Kidney epithelial cell (primary cell): ENCODE measurements at regions not wholly inside any gene's neighbourhood (a gene's known extent, or its start where the extent isn't known, plus 50 kb on each side); places are given as distances from the start of the nearest gene placed in this dataset.

Experiments
- DNase-seq: peaks from one replicate; pipeline ENCODE4 v3.0.0-alpha.2; 2010; ENCODE audit warnings: low read depth
- H3K27me3 ChIP-seq: 2 replicates; pipeline ENCODE4 v1.6.0; 2011; ENCODE audit warnings: low read length; ENCODE audit not compliant: control insufficient read depth, insufficient read depth
- H3K36me3 ChIP-seq: 2 replicates; pipeline ENCODE4 v1.5.1; 2011; ENCODE audit warnings: low read length; ENCODE audit not compliant: control insufficient read depth, insufficient read depth
- H3K4me3 ChIP-seq: 2 replicates; pipeline ENCODE4 v1.5.1; 2011; ENCODE audit warnings: low read depth, mild to moderate bottlenecking, control low read depth, low read length
- TF ChIP-seq, protein P1 (sequence below): IDR thresholded peaks from 2 replicates; pipeline ENCODE4 v1.5.1; 2011; ENCODE audit warnings: mild to moderate bottlenecking, moderate library complexity, low read length, control low read depth, inconsistent platforms; ENCODE audit not compliant: insufficient read depth, poor library complexity, severe bottlenecking

DNA sequence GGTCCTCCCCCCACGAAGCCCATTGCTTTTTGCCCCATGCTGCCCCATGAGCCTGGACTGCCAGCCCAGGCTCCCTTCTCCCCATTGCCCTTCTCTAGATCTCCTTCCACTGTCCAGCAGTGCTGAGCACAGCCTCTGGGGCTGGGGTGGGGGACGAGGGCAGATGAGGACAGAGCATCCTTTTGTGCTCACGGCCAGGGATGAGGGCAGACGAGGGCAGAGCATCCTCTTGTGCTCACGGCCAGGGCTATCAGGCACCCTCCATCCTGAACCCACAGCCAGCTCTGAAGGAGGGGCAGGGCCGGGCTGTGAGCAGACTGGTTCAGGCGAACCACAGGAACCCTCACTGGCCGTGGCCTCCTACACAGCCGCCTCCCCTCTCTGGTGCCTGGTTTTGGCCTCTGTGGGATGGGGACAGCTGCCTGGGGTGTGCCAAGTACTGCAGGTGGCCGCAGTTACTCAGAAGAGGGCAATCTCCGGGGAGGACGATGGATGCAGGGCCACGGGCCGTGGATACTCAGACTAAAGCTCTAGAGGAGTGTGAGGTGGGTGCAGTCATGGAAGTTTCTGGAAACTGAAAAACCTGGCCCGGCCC lies 1258.8 kb downstream of the BRD1 start:
- Histone ChIP-seq H3K27me3 (no peaks in the 10 kb centered on the region), H3K4me3 (no peak overlapping the region), H3K36me3 (no peaks in the 10 kb centered on the region)
- TF ChIP-seq, protein P1, sequence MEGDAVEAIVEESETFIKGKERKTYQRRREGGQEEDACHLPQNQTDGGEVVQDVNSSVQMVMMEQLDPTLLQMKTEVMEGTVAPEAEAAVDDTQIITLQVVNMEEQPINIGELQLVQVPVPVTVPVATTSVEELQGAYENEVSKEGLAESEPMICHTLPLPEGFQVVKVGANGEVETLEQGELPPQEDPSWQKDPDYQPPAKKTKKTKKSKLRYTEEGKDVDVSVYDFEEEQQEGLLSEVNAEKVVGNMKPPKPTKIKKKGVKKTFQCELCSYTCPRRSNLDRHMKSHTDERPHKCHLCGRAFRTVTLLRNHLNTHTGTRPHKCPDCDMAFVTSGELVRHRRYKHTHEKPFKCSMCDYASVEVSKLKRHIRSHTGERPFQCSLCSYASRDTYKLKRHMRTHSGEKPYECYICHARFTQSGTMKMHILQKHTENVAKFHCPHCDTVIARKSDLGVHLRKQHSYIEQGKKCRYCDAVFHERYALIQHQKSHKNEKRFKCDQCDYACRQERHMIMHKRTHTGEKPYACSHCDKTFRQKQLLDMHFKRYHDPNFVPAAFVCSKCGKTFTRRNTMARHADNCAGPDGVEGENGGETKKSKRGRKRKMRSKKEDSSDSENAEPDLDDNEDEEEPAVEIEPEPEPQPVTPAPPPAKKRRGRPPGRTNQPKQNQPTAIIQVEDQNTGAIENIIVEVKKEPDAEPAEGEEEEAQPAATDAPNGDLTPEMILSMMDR, result no peak
- no peak for DNase-seq

DNA sequence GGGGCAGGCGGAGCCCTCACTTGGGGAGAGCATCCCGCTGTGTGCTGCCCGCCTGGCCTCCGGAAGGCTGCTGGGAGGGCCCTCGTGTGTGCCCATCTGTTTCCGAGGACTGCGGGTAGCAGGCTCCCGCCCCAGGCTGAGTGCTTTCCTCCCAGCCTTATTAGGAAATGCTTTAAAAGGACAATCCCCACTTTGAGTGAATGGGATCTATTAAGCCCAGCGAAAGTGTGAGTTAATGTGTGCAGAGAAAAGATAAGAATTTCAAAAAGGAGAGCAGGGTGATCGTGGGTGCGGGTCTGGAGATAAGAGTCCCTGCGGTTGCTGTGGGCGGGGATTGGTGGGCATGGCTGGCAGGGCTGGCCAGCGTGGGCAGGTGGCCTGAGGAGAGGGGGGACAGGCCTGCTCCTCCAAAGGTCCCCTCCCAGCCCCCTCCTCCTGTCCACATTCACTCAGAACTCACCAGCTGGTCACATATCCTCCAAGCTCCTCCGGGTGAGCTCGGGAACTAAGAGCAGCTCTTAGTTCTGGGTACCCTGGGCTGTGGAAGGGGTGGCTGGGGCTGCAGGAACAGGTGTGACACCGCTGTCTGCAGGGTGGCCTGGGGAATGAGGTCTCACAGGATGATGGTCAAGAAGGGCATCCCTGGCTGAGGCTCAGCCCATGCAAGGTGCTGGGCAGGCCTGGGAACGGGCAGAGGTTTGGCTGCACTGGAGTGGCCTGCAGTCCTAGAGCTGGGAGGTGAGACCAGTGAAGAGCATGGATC lies 1260.3 kb downstream of the BRD1 start:
- no peaks in the 10 kb centered on the region for H3K27me3 ChIP-seq
- H3K36me3 ChIP-seq, result no peaks in the 10 kb centered on the region
- DNase-seq, result no peak
- no peak overlapping the region for H3K4me3 ChIP-seq
- TF ChIP-seq, protein P1, result no peak

DNA sequence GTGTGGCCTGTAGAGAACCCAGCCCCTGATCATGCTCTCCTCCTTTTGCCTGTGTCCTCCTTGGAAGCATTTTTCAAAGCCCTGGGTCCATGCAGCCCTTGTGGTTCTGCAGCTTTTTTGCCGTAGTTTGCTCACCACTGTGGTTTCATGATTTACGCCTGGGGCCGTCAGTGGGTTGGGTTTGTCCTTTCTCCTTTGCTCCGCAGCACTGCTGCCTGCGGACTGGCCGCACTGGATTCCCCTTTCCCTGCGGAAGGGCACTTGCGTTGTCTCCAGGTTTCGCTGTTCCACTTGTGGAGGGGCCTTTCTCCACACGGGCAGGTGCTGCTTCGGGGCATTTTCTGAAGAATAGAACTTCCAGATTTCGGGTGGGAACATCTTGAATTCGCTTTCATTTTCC lies 1260.9 kb downstream of the BRD1 start:
- Histone ChIP-seq H3K27me3 (no peaks in the 10 kb centered on the region), H3K36me3 (no peaks in the 10 kb centered on the region), H3K4me3 (no peak overlapping the region)
- TF ChIP-seq, protein P1, result no peak
- DNase-seq, result no peak

DNA sequence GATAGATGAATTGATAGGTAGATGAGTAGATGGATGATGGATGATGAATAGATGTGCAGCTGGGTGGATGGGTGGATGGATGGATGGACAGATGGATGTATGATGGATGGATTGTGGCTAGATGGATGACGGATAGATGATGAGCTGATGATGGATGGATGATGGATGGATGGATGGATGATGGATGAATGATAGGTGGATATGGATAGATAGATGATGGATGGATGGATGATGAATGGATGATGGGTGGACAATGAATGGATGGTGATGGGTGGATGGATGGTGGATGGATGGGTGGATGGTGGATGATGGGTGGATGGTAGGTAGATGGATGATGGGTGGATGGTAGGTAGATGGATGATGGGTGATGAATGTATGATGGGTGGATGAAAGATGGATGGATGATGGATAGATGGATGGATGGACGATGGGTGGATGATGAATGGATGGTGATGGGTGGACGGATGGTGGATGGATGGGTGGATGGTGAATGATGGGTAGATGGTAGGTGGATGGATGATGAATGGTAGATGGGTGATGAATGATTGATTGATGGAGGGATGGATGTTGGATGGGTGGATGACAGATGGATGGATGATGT lies 1261.7 kb downstream of the BRD1 start:
- no peak for DNase-seq
- TF ChIP-seq, protein P1, result no peak
- Histone ChIP-seq H3K27me3 (no peaks in the 10 kb centered on the region), H3K4me3 (no peak overlapping the region), H3K36me3 (no peaks in the 10 kb centered on the region)

DNA sequence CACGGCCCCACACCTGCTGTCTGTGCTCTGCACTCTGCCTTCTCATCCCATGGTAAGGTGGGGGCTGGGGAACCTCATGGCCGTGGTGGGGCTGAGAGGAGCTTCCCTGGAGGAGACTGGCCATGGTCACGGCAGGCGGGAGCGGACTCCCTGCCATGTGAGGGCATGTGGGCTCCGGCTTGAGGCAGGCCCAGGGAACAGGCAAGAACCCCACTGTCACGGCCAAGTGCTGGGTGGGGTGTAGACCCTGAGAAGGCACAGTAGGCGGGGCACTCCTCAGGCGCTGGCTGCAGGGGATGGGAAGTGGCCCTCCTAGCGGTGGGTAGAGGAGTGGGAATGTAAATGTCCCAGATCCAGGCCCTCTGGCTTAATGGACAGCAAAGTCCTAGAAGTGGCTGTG lies 1262.7 kb downstream of the BRD1 start:
- H3K36me3 ChIP-seq, result no peaks in the 10 kb centered on the region
- TF ChIP-seq, protein P1, result no peak
- no peak overlapping the region for H3K4me3 ChIP-seq
- no peaks in the 10 kb centered on the region for H3K27me3 ChIP-seq
- DNase-seq, result no peak

DNA sequence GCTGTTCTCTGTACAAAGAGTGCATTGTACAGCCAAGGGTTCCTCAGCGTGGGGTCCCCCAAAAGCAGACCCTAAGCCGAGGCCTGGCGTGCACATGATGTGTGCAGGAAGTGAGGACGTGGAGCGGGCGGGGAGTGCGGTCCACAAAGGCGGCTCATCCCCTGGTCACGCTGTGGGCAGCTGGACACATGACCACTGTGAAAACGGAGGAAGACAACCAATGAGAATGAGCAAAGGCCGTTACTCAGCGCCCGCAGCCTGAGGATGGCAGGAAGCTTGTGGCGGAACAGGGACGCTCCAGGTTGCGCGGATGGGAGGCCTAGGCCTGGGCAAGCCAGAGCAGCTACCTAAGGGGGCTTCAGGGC lies 1263.7 kb downstream of the BRD1 start:
- Histone ChIP-seq H3K36me3 (no peaks in the 10 kb centered on the region), H3K27me3 (no peaks in the 10 kb centered on the region), H3K4me3 (no peak overlapping the region)
- DNase-seq, result no peak
- TF ChIP-seq, protein P1, result no peak
